ENCODE measurements at regions not wholly inside any gene's neighbourhood (a gene's known extent, or its start where the extent isn't known, plus 50 kb on each side); places are given as distances from the start of the nearest gene placed in this dataset.
"Not testable (repeated sequence)": the region's sequence is repeated elsewhere in the genome, so short reads cannot be mapped to it uniquely, and the experiment has no call there.

- no peak for DNase-seq
Measured at GRCh38 chr5:40453689-40454088, 226.0 kb upstream of the PTGER4 start.

GRCh38 chr5:40452874-40453624, 226.7 kb upstream of the PTGER4 start:
- no peak for DNase-seq

- no peak for DNase-seq
Measured at GRCh38 chr5:40447438-40447837, 232.3 kb upstream of the PTGER4 start.

GRCh38 chr5:40446910-40447309, 232.8 kb upstream of the PTGER4 start:
- peak; percentile 55 for DNase-seq

GRCh38 chr5:40442346-40442745, 237.4 kb upstream of the PTGER4 start:
- no peak for DNase-seq

GRCh38 chr5:40441733-40442132, 238.0 kb upstream of the PTGER4 start:
- no peak for DNase-seq

- no peak for DNase-seq
Measured at GRCh38 chr5:40440746-40441145, 239.0 kb upstream of the PTGER4 start.

- not testable (repeated sequence) for DNase-seq
Measured at GRCh38 chr5:40439103-40439502, 240.6 kb upstream of the PTGER4 start.

GRCh38 chr5:40438646-40439045, 241.1 kb upstream of the PTGER4 start:
- not testable (repeated sequence) for DNase-seq

- DNase-seq = no peak
Measured at GRCh38 chr5:40437452-40437861, 242.3 kb upstream of the PTGER4 start.

- no peak for DNase-seq
Measured at GRCh38 chr5:40436535-40437237, 243.0 kb upstream of the PTGER4 start.

- DNase-seq = not testable (repeated sequence)
Measured at GRCh38 chr5:40435706-40436105, 244.0 kb upstream of the PTGER4 start.

GRCh38 chr5:40432836-40433235, 246.9 kb upstream of the PTGER4 start:
- DNase-seq = no peak

- DNase-seq = no peak
Measured at GRCh38 chr5:40431734-40432133, 248.0 kb upstream of the PTGER4 start.

GRCh38 chr5:40430101-40430710, 249.5 kb upstream of the PTGER4 start:
- no peak for DNase-seq

GRCh38 chr5:40429258-40430100, 250.2 kb upstream of the PTGER4 start:
- DNase-seq = no peak

GRCh38 chr5:40428815-40429214, 250.9 kb upstream of the PTGER4 start:
- DNase-seq = no peak

GRCh38 chr5:40428126-40428525, 251.6 kb upstream of the PTGER4 start:
- no peak for DNase-seq

- DNase-seq = not testable (repeated sequence)
Measured at GRCh38 chr5:40417046-40417810, 262.5 kb upstream of the PTGER4 start.

- DNase-seq = no peak
Measured at GRCh38 chr5:40416588-40416987, 263.1 kb upstream of the PTGER4 start.

GRCh38 chr5:40416098-40416497, 263.6 kb upstream of the PTGER4 start:
- DNase-seq = no peak

GRCh38 chr5:40414922-40415321, 264.8 kb upstream of the PTGER4 start:
- DNase-seq = peak; percentile 16

All from SHP77 treated with DMSO at 0.1 percent for 48 hours (cell line).